H7 (cell line): ENCODE measurements at regions not wholly inside any gene's neighbourhood (a gene's known extent, or its start where the extent isn't known, plus 50 kb on each side); places are given as distances from the start of the nearest gene placed in this dataset.

Source experiments
- DNase-seq: peaks from one replicate; pipeline ENCODE4 v3.0.0; 2012
- H3K27me3 ChIP-seq: 2 replicates; pipeline ENCODE4 v1.6.0; 2011; ENCODE audit warnings: mild to moderate bottlenecking, low read length; ENCODE audit not compliant: control insufficient read depth, insufficient read depth
- H3K36me3 ChIP-seq: replicated peaks from 2 replicates; pipeline ENCODE4 v1.5.1; 2011; ENCODE audit warnings: low read length; ENCODE audit not compliant: control insufficient read depth, insufficient read depth
- H3K4me3 ChIP-seq: 2 replicates; pipeline ENCODE4 v1.5.1; 2011; ENCODE audit warnings: low read depth, mild to moderate bottlenecking, control low read depth, low read length, moderate library complexity; ENCODE audit not compliant: insufficient read depth

DNA sequence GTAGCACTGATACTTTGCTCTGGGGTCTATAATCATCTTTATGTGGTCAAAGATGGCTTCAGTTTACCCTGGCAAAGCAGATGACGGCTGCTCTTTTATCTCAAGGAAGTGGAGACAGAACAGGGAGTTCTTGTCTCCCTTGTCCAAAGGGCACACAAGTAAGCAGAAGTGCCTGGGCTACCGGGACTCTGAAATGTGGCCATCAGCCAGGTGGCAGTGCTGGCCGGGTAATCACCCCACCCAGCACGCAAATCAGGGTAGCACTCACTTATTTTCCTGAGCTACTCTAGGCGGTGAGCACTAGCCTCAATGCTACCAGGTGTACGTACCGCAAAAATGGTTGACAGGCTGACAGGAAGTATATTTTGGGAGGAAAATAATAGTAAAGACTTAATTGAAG lies 119.7 kb upstream of the ETAA1 start:
- Histone ChIP-seq H3K27me3 (no peaks in the 10 kb centered on the region), H3K36me3 (no peaks in the 10 kb centered on the region), H3K4me3 (no peak overlapping the region)
- peak; percentile 11 for DNase-seq

DNA sequence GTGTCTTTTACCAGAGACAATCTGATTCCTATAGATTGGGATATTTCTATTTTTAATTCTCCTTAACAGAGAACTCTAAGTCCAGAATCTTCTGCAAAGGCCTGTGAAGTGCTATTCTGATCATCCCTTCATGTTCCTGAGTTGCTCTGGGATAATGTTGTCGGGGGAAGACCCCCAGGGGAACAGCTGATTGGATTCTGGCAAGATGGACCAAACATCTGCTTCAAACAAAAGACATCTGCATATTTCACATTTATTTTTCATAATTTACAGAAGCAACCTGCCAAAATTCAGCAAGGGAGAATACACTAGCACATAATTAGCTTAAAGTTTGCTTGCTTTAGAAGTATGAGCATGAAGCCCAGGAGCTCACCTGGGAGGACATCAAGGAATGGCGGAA lies 116.0 kb upstream of the ETAA1 start:
- Histone ChIP-seq H3K4me3 (no peak overlapping the region), H3K27me3 (no peaks in the 10 kb centered on the region), H3K36me3 (no peaks in the 10 kb centered on the region)
- no peak for DNase-seq

DNA sequence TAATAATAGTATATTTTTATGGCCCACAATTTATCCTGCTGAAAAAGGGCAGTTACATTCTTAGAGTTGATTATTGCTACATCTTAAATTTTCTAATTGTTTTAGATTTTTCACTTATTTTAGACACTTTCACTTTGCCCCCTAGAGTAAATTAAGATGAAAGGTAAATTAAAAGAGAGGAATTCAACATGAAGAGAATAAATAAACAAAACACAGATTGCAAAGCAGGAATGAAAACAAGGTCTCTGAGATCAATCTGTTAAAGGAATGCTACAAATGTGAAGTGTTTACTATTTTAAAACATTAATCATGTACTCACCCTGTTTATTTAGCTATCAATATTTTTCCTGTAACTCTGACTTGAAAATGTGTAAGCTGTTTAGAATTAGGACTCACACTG lies 113.5 kb upstream of the ETAA1 start:
- no peaks in the 10 kb centered on the region for H3K36me3 ChIP-seq
- H3K4me3 ChIP-seq: no peak overlapping the region
- no peaks in the 10 kb centered on the region for H3K27me3 ChIP-seq
- DNase-seq: no peak

DNA sequence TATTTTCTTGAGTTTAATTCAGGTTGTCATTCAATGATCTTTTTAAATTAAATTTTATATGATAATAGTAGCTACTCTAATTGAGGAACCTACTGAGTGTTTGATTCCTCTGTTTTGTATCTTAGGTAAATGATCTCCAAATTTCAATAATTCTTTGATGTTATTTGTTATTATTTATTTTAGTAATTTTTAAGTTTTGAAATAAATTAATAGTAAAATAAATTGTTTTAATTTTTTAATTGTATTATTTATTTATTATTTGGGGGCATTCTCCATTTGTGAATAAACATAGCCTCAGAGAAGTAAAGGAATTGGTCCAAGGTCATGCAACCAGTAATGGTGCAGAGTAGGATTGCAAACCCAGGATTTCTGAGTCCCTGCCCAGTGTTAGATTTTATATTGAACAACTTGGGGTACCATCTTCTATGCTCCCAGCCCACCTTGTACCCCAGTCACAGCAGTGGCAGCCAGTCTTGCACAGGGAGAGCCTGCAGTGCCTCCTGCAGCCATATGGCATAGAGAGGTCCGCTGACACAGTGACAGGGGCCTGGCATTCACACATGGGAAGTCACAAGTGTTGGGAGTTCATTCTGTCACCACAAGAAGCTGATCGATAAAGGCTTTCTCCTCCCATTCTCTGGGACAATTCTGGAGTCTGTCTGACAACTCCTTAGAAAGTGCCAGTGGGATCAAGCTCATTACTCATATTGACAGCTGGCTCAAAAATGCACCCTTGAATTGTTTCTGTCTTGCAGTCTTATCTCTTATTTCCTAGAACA lies 110.0 kb upstream of the ETAA1 start:
- no peaks in the 10 kb centered on the region for H3K27me3 ChIP-seq
- DNase-seq: no peak
- H3K4me3 ChIP-seq: no peak overlapping the region
- no peaks in the 10 kb centered on the region for H3K36me3 ChIP-seq

DNA sequence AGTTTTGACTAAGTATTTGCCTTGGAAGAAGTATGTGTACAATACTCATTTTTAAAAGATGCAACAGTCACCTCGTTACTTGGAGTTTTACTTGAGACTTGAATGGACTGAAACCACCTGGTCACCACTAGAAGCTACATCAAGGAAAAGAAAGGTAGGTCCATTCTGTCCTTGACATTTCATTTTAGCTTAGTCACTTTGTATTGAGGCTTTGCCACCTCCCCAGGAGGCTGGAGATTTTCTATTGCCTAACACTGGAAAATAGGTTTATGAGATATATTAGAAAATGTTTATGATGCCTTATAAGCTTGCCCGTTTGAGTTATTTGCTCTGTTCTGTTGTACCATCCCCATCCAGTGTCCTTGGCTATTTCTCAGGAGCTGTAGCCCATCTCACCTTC lies 107.9 kb upstream of the ETAA1 start:
- no peaks in the 10 kb centered on the region for H3K36me3 ChIP-seq
- no peak for DNase-seq
- no peaks in the 10 kb centered on the region for H3K27me3 ChIP-seq
- no peak overlapping the region for H3K4me3 ChIP-seq

DNA sequence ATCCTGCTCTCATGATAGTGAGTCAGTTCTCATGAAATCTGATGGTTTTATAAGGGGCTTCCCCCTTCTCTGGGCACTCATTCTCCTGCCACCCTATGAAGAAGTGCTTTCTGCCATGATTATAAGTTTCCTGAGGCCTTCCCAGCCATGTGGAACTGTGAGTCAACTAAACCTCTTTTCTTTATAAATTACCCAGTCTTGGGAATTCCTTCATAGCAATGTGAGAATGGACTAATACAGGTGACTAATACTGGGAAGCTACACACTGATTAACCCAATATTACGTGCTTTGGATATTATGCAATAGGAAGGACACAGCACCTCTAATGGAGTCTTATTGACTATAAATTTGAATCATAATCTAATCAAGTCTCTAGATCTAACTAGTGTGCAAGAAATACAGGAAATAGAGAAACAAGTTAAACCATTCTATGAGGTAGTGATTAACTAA lies 107.2 kb upstream of the ETAA1 start:
- Histone ChIP-seq H3K4me3 (no peak overlapping the region), H3K36me3 (no peaks in the 10 kb centered on the region), H3K27me3 (no peaks in the 10 kb centered on the region)
- DNase-seq: no peak

DNA sequence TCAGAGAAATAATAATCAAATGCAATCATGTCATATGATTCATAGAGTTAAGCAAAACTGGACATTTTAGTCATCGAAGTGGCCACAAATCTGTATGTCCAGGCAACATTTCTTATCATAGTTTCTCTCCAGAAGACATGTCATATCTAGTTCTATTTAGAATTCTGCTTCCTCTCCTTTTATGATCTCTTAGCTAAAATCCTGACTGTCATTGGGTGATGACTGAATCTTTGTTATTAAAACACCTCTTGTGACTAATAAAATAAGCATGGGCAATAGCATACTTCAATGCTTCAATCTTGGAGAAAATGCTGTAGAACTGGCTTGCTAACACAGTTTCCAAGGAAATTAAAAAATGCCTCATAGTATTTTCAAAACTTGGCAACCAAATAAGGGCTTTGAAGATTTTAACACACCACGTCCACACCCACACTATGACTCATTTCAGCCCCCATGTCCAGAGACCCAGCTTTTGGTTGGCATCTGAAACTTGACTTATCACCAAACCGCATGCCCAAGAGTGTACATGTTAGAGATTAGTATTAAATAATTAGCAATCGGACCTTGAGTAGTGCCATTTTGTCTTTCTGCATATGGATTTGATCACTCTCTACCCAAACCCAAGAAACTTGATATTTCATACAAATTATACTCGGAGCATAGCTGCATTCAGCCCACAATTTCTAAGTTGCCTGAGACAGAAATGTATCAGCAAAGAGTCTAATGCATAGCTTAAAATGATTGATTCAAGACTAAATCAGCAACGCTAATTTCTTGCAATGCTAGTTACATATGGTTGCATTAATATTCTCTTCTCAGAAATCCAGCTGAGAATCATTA lies 106.5 kb upstream of the ETAA1 start:
- Histone ChIP-seq H3K4me3 (no peak overlapping the region), H3K27me3 (no peaks in the 10 kb centered on the region), H3K36me3 (no peaks in the 10 kb centered on the region)
- no peak for DNase-seq

DNA sequence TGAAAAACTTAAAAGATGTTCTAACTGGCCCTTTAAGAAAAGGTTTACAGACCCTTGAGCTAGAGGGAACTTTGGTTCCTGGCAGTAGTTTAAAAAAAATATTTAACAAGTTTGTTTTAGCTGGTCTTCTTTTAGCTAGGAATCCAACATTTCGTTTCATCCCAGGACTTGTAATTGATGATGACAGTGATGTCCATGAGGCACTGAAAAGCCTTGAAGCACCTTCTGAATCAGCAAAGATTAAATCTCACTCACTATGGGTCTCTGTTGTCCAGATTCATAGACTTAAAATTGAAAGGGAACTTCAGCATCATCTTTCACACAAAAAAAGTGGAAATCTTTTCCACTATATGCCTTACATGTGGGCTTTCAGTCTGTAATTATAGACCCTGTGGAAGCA lies 102.9 kb upstream of the ETAA1 start:
- H3K27me3 ChIP-seq: no peaks in the 10 kb centered on the region
- no peaks in the 10 kb centered on the region for H3K36me3 ChIP-seq
- no peak overlapping the region for H3K4me3 ChIP-seq
- DNase-seq: no peak

DNA sequence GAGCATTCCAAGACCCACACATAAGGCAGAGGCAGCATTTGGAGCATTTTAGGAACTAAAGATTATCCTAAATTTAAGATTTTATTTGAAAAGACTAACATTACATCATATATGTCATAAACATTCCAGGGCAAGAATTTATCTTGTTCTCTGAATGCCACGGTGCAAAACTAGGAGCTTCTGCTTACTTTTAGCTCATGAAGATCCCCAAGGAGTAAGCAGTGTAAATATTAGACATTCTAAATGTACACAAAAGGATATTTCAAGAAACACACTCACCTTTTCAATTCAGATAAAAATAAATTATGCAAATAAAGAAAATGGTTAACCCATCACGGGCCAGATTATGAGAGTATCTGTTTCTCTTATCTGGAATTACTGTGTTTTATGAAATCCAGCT lies 101.7 kb upstream of the ETAA1 start:
- H3K4me3 ChIP-seq: no peak overlapping the region
- DNase-seq: no peak
- H3K36me3 ChIP-seq: no peaks in the 10 kb centered on the region
- H3K27me3 ChIP-seq: no peaks in the 10 kb centered on the region

DNA sequence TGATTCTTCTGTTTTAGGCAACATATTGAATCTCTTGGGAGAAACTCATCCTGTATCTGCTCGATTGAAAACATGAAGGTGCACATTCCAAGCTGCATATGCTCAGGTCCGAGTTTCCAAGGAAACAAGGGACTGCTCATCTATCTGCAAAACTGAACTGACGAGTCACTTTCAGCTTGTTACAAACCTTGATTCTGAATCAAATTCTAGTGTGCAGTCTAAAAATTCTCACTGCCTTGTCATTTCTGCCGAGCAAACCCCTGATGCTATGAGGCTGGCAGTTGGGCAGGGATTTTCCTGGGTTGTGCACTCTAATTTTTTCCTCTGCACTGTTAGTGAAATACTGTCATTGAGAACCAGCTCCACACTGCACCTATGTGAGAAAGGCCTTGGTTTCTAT lies 101.3 kb upstream of the ETAA1 start:
- Histone ChIP-seq H3K4me3 (no peak overlapping the region), H3K27me3 (no peaks in the 10 kb centered on the region), H3K36me3 (no peaks in the 10 kb centered on the region)
- no peak for DNase-seq

DNA sequence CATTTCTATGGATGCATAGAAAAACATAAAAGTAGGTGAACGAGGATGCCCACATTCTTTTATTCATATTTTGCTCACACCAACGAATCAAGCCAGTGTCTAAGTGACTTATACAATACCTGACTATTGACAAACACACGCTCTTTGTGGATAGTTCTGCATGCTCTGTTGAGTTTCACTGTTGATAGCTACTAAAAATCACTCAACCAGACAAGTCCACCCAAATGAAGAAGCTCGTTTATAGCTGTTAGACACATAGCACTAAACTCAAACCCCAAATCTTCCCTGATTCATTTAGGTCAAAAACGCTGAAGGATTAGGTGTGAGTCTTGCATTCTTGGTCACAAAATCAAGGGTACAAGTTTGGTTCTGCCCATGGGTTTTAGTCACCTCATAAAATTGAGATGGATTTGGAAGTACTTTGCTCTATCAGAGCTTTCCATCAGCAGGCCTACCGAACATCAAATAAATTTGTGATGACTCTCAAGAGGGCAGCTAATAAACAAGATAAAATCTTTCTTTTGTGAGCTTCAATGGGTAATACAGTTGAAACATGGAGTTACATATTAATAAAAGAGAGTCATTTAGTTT lies 92.7 kb upstream of the ETAA1 start:
- no peaks in the 10 kb centered on the region for H3K27me3 ChIP-seq
- no peak for DNase-seq
- no peaks in the 10 kb centered on the region for H3K36me3 ChIP-seq
- H3K4me3 ChIP-seq: no peak overlapping the region

DNA sequence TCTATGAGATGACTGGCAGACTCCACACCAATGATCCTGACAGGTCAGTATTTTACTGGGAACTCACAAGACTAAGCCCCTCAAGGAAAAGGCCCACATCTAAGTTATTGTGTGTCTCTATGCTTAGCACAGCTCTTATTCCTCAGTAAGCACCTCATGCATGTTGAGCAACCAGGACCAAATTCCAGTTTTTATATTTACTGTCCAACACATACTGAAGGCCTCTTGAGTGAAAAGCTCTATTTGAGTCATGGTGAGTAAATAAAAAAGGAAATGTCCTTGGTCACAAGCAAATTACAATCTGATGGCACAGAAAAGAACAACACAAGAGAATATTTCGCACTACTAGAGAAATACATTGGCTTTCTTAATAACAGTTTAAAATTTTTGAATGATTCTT lies 87.9 kb upstream of the ETAA1 start:
- H3K4me3 ChIP-seq: no peak overlapping the region
- no peaks in the 10 kb centered on the region for H3K36me3 ChIP-seq
- no peak for DNase-seq
- H3K27me3 ChIP-seq: no peaks in the 10 kb centered on the region

DNA sequence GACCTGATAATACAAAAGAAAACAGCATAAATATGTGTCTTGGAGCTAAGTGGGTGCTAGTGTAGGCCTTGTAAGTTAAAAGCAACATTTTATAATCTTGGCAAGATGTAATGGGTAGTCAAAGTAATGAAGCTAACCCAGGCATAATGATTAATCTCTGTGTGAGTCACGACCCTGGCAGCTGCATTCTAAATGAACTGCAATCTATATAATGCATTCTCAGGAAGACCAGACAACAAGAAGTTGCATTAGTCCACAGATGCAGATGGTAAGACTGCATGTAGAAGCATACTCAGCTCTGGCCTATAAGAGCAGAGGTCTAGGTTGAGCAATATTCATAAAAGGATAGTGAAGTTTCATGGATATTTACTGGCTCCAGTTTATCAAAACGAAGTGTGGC lies 85.6 kb upstream of the ETAA1 start:
- DNase-seq: no peak
- no peak overlapping the region for H3K4me3 ChIP-seq
- no peaks in the 10 kb centered on the region for H3K27me3 ChIP-seq
- H3K36me3 ChIP-seq: no peaks in the 10 kb centered on the region

DNA sequence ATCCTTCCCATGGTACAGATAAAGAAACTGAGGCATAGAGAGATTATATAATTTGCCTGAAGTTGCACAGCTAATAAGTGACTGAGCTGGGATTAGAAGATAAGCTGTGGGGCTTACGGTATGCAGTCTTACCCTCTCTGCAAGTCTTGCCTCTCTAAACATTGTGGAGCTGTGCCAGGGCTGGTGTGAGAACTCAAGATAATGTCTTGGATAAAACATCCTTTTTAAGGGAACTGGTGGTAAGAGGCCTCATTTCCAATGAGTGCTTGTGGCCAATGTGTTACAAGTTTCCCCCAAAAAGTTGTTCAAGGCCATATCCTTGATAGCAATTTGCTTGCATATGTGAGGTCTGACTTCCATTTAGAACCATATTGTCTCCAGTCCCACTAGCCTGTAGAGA lies 84.3 kb upstream of the ETAA1 start:
- Histone ChIP-seq H3K4me3 (no peak overlapping the region), H3K27me3 (no peaks in the 10 kb centered on the region), H3K36me3 (no peaks in the 10 kb centered on the region)
- no peak for DNase-seq

DNA sequence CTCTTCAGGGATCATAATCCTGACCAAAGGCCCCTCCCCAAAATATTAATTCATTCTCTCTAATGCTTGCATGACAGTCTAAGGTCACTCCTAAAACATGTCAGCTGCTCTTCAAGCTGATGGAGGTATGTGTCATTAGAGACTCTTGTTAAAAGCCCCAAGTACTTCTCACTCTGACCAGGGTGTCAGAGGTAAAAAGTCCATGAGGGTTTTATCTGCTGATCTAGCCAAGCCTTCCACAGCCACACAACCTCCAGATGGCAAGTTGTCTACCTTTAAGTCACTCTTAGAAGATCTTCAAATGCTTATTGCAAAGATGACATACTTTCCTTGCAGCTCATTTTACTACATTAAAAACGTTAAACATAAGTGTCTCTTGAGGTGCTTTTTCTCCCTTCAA lies 83.6 kb upstream of the ETAA1 start:
- no peaks in the 10 kb centered on the region for H3K36me3 ChIP-seq
- no peaks in the 10 kb centered on the region for H3K27me3 ChIP-seq
- H3K4me3 ChIP-seq: no peak overlapping the region
- DNase-seq: no peak
